ENCODE measurements at regions not wholly inside any gene's neighbourhood (a gene's known extent, or its start where the extent isn't known, plus 50 kb on each side); places are given as distances from the start of the nearest gene placed in this dataset.

DNA sequence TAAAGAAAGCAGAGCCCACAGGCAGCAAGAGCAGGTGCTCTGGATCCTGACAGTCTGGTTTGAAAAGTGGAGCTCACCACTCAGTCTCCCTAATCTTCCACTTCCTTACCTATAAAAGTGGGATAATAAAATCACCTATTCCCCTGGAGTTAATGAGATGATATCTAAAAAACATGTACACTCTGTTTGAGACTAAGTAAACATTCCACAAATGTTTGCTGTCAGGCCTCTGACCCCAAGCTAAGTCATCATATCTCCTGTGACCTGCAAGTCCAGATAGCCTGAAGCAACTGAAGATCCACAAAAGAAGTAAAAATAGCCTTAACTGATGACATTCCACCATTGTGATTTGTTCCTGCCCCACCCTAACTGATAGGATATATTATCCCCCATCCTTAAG is 1324.5 kb downstream of the XPNPEP1 start:
- Histone ChIP-seq H3K36me3 (ENCODE audit: control insufficient read depth in 1 of 2, insufficient read depth in 2 of 2, low read length in 2 of 2) (no peaks in the 10 kb centered on the region), H3K79me2 (ENCODE audit: insufficient read depth, low read length) (no peaks in the 10 kb centered on the region), H3K9me3 (ENCODE audit: control insufficient read depth in 1 of 2, insufficient read depth in 1 of 2, low read depth in 1 of 2, low read length in 2 of 2) (peaks cover 7 to 26% of the 10 kb centered on the region in 2 experiments; a peak in 2 of 4 replicates), H3K4me3 (replicated peaks in 1 of 2; ENCODE audit: low read depth in 1 of 2, low read length in 2 of 2) (no peak overlapping the region), H4K20me1 (ENCODE audit: insufficient read depth) (no peaks in the 10 kb centered on the region), H3K27ac (ENCODE audit: low read depth, low read length) (no peak overlapping the region), H2AFZ (ENCODE audit: low read depth, low read length, poor library complexity, severe bottlenecking) (no peak overlapping the region), H3K4me2 (ENCODE audit: low read length) (no peak overlapping the region), H3K9me2 (ENCODE audit: insufficient read depth) (no peaks in the 10 kb centered on the region), H3K4me1 (ENCODE audit: control insufficient read depth in 1 of 2, insufficient read depth in 2 of 2, low read length in 2 of 2) (no peaks in the 10 kb centered on the region; a peak in 1 of 4 replicates), H3K27me3 (ENCODE audit: insufficient read depth, low read length) (no peaks in the 10 kb centered on the region), H3K9ac (ENCODE audit: low read length) (no peak overlapping the region)
- DNase-seq (ENCODE audit: low read depth, low spot score): no peak
- intact Hi-C loops (cut with micrococcal nuclease): no loop called here
- ATAC-seq: no peak
- ChIA-PET POLR2A (no interaction called here), CTCF (no interaction called here), RAD21 (ENCODE audit: low non-redundant PET in 1 of 2, low total read pairs in 2 of 2, uncharacterized antibody in 2 of 2, unreplicated experiment in 2 of 2) (no interaction called here)
- BruUV-seq (replicated peaks): no TSS peak
- TF ChIP-seq CBX3 (IDR thresholded peaks at IDR 0.05; ENCODE audit: low read depth): no peak
- no peak for TF ChIP-seq SRF (IDR thresholded peaks at IDR 0.05; ENCODE audit: low read depth)
- TF ChIP-seq YY1 (IDR thresholded peaks at IDR 0.05; ENCODE audit: extremely low read depth, insufficient replicate concordance, low read depth, low read length): no peak
- no peak for TF ChIP-seq FOSL1 (IDR thresholded peaks at IDR 0.05; ENCODE audit: low read depth)
- TF ChIP-seq ZFX (IDR thresholded peaks at IDR 0.05): no peak
- TF ChIP-seq EZH2 (IDR thresholded peaks at IDR 0.05): no peak
- TF ChIP-seq EZH2phosphoT487 (IDR thresholded peaks at IDR 0.05; ENCODE audit: borderline replicate concordance): no peak
- no peak for TF ChIP-seq TCF7L2 (IDR thresholded peaks at IDR 0.05; ENCODE audit: borderline replicate concordance, extremely low read depth, insufficient read depth, insufficient read length)
- no peak for TF ChIP-seq MAX (IDR thresholded peaks at IDR 0.05)
- no peak for TF ChIP-seq RAD21 (IDR thresholded peaks at IDR 0.05; ENCODE audit: low read depth)
- TF ChIP-seq POLR2A (IDR thresholded peaks at IDR 0.05; ENCODE audit: borderline replicate concordance, extremely low read depth, insufficient read depth, insufficient read length): no peak
- TF ChIP-seq ATF3 (IDR thresholded peaks at IDR 0.05): no peak
- no peak for TF ChIP-seq POLR2AphosphoS5 (IDR thresholded peaks at IDR 0.05; ENCODE audit: low read depth, low read length)
- no peak for TF ChIP-seq CTCF (IDR thresholded peaks at IDR 0.05 in 2 of 3, conservative IDR thresholded peaks at IDR 0.05 in 1 of 3; ENCODE audit: borderline replicate concordance in 1 of 3, insufficient read depth in 1 of 3, low read depth in 2 of 3, low read length in 2 of 3)
- TF ChIP-seq, protein P1, sequence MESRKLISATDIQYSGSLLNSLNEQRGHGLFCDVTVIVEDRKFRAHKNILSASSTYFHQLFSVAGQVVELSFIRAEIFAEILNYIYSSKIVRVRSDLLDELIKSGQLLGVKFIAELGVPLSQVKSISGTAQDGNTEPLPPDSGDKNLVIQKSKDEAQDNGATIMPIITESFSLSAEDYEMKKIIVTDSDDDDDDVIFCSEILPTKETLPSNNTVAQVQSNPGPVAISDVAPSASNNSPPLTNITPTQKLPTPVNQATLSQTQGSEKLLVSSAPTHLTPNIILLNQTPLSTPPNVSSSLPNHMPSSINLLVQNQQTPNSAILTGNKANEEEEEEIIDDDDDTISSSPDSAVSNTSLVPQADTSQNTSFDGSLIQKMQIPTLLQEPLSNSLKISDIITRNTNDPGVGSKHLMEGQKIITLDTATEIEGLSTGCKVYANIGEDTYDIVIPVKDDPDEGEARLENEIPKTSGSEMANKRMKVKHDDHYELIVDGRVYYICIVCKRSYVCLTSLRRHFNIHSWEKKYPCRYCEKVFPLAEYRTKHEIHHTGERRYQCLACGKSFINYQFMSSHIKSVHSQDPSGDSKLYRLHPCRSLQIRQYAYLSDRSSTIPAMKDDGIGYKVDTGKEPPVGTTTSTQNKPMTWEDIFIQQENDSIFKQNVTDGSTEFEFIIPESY (IDR thresholded peaks at IDR 0.05; ENCODE audit: extremely low read depth, insufficient replicate concordance, low read length): no peak
- no peak for TF ChIP-seq REST (IDR thresholded peaks at IDR 0.05; ENCODE audit: low read depth)
- TF ChIP-seq SIN3A (IDR thresholded peaks at IDR 0.05; ENCODE audit: low read depth): no peak
- TF ChIP-seq SP1 (IDR thresholded peaks at IDR 0.05; ENCODE audit: low read depth): no peak
- no peak for TF ChIP-seq ELF1 (IDR thresholded peaks at IDR 0.05; ENCODE audit: borderline replicate concordance, low read depth)

All from HCT116 (cell line).